Cardiac muscle cell (in vitro differentiated cells and primary cell): ENCODE measurements at regions not wholly inside any gene's neighbourhood (a gene's known extent, or its start where the extent isn't known, plus 50 kb on each side); places are given as distances from the start of the nearest gene placed in this dataset.

Experiments
- DNase-seq, 2 donors: peaks; one replicate each; pipeline versions ENCODE4 v3.0.0 to v3.0.0-alpha.2; 2010 to 2017; ENCODE audit warnings: low read depth in 1 of 2, low spot score in 1 of 2
- H3K27ac ChIP-seq: fragments of 200-600 bp; sonication (generic); 2 replicates; pipeline ENCODE4 v1.5.1; 2016
- H3K27me3 ChIP-seq: fragments of 200-600 bp; sonication (generic); 2 replicates; pipeline ENCODE4 v1.6.0; 2016; ENCODE audit warnings: control low read depth
- H3K36me3 ChIP-seq: fragments of 200-600 bp; sonication (generic); 2 replicates; pipeline ENCODE4 v1.5.1; 2016; ENCODE audit warnings: control low read depth
- H3K4me1 ChIP-seq: fragments of 200-600 bp; sonication (generic); 2 replicates; pipeline ENCODE4 v1.8.1; 2017; ENCODE audit warnings: low read depth, mild to moderate bottlenecking, mixed run types
- H3K4me3 ChIP-seq: fragments of 200-600 bp; sonication (generic); 2 replicates; pipeline ENCODE4 v1.5.1; 2016; ENCODE audit warnings: mild to moderate bottlenecking
- H3K9me3 ChIP-seq: fragments of 200-600 bp; sonication (generic); 2 replicates; pipeline ENCODE4 v1.5.1; 2017; ENCODE audit warnings: low read depth, mild to moderate bottlenecking, control low read depth
- TF ChIP-seq, protein P1 (sequence below): IDR thresholded peaks from 2 replicates; pipeline ENCODE4 v1.5.1; 2012; ENCODE audit warnings: low read depth, mild to moderate bottlenecking, low read length

- peak in 1 of 2 donors; percentile 53 for DNase-seq
- Histone ChIP-seq H3K4me3 (no peak overlapping the region), H3K4me1 (peaks cover 42% of the 10 kb centered on the region), H3K27me3 (no peaks in the 10 kb centered on the region), H3K36me3 (no peaks in the 10 kb centered on the region), H3K9me3 (no peaks in the 10 kb centered on the region), H3K27ac (no peak overlapping the region)
- TF ChIP-seq, protein P1, sequence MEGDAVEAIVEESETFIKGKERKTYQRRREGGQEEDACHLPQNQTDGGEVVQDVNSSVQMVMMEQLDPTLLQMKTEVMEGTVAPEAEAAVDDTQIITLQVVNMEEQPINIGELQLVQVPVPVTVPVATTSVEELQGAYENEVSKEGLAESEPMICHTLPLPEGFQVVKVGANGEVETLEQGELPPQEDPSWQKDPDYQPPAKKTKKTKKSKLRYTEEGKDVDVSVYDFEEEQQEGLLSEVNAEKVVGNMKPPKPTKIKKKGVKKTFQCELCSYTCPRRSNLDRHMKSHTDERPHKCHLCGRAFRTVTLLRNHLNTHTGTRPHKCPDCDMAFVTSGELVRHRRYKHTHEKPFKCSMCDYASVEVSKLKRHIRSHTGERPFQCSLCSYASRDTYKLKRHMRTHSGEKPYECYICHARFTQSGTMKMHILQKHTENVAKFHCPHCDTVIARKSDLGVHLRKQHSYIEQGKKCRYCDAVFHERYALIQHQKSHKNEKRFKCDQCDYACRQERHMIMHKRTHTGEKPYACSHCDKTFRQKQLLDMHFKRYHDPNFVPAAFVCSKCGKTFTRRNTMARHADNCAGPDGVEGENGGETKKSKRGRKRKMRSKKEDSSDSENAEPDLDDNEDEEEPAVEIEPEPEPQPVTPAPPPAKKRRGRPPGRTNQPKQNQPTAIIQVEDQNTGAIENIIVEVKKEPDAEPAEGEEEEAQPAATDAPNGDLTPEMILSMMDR: no peak
Observed at GRCh38 chrX:134174859-134175258, 62.1 kb upstream of the CCDC160 start.

DNA sequence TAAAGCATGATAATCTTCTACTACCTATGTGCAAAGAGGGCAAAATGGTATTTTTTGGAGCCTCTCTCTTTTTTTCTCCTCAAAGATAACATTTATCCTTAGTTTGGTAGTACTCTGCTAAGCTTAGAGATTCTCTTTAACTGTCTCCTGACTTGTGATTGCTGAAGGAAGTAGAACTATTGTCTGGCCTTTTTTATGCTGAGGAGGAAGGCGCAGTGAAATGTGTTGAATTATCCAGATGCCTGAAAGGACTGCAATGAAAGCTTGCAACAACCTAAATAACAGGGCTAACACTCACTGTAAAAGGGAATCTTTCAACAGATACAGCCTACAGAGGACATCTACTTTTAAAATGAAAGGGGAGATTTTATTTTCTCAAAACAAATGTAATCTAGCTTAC is 59.5 kb upstream of the CCDC160 start:
- H3K27ac ChIP-seq: no peak overlapping the region

DNA sequence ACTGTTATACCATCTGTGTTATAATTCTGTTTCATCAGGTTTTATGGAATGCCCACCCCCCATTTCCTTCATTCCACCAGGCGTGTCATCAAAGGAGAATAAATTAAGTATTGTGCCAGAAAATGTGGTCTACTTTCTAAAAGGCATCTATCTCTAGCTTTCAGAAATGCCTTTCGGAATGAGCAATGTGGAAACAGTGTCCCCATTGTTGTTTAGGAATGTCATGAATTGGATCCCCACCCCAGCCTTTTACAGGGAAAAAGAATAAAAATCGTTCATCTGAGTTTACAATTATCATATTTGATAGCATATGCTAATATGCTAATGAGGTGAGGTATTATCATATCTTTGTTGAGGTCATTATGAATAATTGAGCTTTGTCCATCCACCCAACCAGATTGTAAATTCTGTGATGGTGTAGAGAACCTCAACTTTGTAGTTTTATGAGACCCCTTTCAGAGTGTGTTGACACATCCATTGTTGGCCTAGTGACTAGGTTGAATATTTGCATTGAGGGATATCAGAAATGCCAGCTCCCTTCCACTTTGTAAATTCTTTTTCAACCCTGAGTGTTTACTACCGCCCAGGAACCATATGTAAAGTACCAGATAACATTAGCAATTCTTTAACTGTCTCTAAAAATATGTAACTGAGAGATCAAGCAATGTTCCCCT is 56.2 kb upstream of the CCDC160 start:
- H3K36me3 ChIP-seq: no peaks in the 10 kb centered on the region
- DNase-seq: no peak
- H3K27me3 ChIP-seq: no peaks in the 10 kb centered on the region
- no peak overlapping the region for H3K4me3 ChIP-seq
- H3K27ac ChIP-seq: peak overlapping the region; percentile 42
- TF ChIP-seq, protein P1: no peak
- peaks cover 41% of the 10 kb centered on the region for H3K4me1 ChIP-seq
- no peaks in the 10 kb centered on the region for H3K9me3 ChIP-seq

More for the DNA sequence above, 59.5 kb upstream of the CCDC160 start:
- Histone ChIP-seq H3K4me3 (no peak overlapping the region), H3K27me3 (no peaks in the 10 kb centered on the region), H3K4me1 (peaks cover 52% of the 10 kb centered on the region), H3K36me3 (no peaks in the 10 kb centered on the region), H3K9me3 (no peaks in the 10 kb centered on the region)
- DNase-seq: peak in 1 of 2 donors; percentile 15
- TF ChIP-seq, protein P1: no peak

GRCh38 chrX:134181275-134181660 is 55.7 kb upstream of the CCDC160 start:
- Histone ChIP-seq H3K36me3 (no peaks in the 10 kb centered on the region), H3K9me3 (no peaks in the 10 kb centered on the region), H3K27me3 (no peaks in the 10 kb centered on the region), H3K27ac (peak overlapping the region; percentile 42), H3K4me3 (no peak overlapping the region), H3K4me1 (peaks cover 46% of the 10 kb centered on the region)
- TF ChIP-seq, protein P1: no peak
- no peak for DNase-seq

GRCh38 chrX:134183665-134184064 is 53.3 kb upstream of the CCDC160 start:
- H3K4me1 ChIP-seq: peaks cover 43% of the 10 kb centered on the region

More at GRCh38 chrX:134183665-134184064, 53.3 kb upstream of the CCDC160 start:
- no peaks in the 10 kb centered on the region for H3K36me3 ChIP-seq
- DNase-seq: no peak
- no peak overlapping the region for H3K27ac ChIP-seq
- no peaks in the 10 kb centered on the region for H3K27me3 ChIP-seq
- TF ChIP-seq, protein P1: no peak
- no peak overlapping the region for H3K4me3 ChIP-seq
- H3K9me3 ChIP-seq: no peaks in the 10 kb centered on the region
